ENCODE measurements at regions not wholly inside any gene's neighbourhood (a gene's known extent, or its start where the extent isn't known, plus 50 kb on each side); places are given as distances from the start of the nearest gene placed in this dataset.

DNA sequence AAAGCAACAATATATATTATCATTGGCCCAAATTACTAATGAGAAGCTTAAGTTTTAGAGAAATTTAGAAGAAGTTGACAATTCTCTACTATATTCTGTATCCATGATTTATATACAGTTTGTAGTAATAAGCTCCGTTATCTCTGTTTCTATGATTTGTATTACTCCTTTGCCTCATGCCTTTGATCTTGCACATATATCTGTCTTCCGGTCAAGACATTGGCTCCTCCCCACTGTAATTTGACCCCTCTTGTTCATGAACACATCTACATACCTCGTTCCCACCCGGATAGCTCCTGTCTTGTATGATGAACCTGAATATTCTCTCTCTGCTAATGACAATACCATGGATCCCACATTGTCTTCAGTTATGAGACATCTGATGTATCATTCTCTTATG lies 581.0 kb upstream of the RGS18 start:
- Mint-ChIP-seq H3K27ac (no peak overlapping the region), H3K9me3 (peaks cover 17% of the 10 kb centered on the region), H3K4me1 (ENCODE audit: low read depth) (no peaks in the 10 kb centered on the region), H3K27me3 (ENCODE audit: insufficient read depth) (no peaks in the 10 kb centered on the region), H3K4me3 (no peak overlapping the region), H3K36me3 (ENCODE audit: low read depth) (no peaks in the 10 kb centered on the region)
- no peak for DNase-seq
- TF ChIP-seq, protein P1, sequence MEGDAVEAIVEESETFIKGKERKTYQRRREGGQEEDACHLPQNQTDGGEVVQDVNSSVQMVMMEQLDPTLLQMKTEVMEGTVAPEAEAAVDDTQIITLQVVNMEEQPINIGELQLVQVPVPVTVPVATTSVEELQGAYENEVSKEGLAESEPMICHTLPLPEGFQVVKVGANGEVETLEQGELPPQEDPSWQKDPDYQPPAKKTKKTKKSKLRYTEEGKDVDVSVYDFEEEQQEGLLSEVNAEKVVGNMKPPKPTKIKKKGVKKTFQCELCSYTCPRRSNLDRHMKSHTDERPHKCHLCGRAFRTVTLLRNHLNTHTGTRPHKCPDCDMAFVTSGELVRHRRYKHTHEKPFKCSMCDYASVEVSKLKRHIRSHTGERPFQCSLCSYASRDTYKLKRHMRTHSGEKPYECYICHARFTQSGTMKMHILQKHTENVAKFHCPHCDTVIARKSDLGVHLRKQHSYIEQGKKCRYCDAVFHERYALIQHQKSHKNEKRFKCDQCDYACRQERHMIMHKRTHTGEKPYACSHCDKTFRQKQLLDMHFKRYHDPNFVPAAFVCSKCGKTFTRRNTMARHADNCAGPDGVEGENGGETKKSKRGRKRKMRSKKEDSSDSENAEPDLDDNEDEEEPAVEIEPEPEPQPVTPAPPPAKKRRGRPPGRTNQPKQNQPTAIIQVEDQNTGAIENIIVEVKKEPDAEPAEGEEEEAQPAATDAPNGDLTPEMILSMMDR (IDR thresholded peaks at IDR 0.05), result no peak

DNA sequence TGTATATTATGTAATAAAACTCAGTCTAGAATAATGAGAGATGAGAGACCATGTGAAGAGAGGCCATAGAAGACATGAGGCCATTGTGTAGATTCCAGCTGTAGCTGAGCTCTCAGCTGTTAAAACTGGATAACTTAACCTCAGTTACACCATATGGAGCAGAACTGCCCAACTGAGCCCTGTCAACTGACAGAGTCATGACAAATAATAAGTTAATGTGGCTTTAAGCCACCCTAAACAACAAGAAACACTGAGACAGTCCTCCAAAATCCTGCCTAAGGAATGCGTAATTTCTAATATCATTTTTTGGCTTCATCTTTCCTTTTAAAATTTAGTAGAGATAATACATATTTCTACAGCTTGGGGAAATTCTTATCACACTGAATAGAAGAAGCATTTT lies 580.0 kb upstream of the RGS18 start:
- Mint-ChIP-seq H3K4me1 (ENCODE audit: low read depth) (no peaks in the 10 kb centered on the region), H3K4me3 (no peak overlapping the region), H3K27me3 (ENCODE audit: insufficient read depth) (no peaks in the 10 kb centered on the region), H3K27ac (no peak overlapping the region), H3K9me3 (peaks cover 17% of the 10 kb centered on the region), H3K36me3 (ENCODE audit: low read depth) (no peaks in the 10 kb centered on the region)
- TF ChIP-seq, protein P1 (IDR thresholded peaks at IDR 0.05), result no peak
- no peak for DNase-seq

DNA sequence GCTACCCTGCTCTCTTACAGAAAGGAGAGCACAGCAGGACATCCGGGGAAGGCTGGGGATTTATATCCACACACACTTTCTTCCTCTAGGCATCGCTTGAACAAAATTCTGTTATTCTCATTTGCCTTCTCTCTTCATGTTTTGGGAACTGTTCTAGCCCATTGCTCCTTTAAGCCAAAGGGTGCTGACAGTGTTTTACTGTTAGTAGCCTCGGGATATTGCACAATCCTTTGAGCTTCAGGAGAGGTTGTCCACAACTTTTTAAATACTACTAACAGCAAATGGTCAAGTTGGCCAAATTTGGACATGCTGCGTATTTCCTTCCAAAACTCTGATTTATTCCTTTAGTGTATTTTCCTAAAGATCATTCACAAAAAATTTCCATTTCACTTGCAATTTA lies 579.2 kb upstream of the RGS18 start:
- Mint-ChIP-seq H3K27me3 (ENCODE audit: insufficient read depth) (no peaks in the 10 kb centered on the region), H3K27ac (no peak overlapping the region), H3K4me1 (ENCODE audit: low read depth) (no peaks in the 10 kb centered on the region), H3K9me3 (peaks cover 17% of the 10 kb centered on the region), H3K4me3 (no peak overlapping the region), H3K36me3 (ENCODE audit: low read depth) (no peaks in the 10 kb centered on the region)
- no peak for DNase-seq
- TF ChIP-seq, protein P1 (IDR thresholded peaks at IDR 0.05), result no peak

DNA sequence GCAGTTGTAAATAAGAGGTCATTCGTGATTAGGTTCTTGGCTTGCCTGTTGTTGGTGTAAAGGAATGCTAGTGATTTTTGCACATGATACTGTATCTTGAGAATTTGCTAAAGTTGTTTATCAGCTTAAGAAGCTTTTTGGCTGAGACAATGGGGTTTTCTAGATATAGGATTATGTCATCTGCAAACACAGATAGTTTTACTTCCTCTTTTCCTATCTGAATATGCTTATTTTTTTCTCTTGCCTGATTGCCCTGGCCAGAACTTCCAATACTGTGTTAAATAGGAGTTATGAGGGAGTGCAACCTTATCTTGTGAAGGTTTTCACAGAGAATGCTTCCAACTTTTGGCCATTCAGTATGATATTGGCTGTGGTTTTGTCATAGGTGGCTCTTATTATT lies 576.1 kb upstream of the RGS18 start:
- no peak overlapping the region for H3K4me3 Mint-ChIP-seq
- DNase-seq, result no peak
- TF ChIP-seq, protein P1 (IDR thresholded peaks at IDR 0.05), result no peak
- H3K9me3 Mint-ChIP-seq, result peaks cover 37% of the 10 kb centered on the region
- no peak overlapping the region for H3K27ac Mint-ChIP-seq
- no peaks in the 10 kb centered on the region for H3K27me3 Mint-ChIP-seq (ENCODE audit: insufficient read depth)
- H3K4me1 Mint-ChIP-seq (ENCODE audit: low read depth), result no peaks in the 10 kb centered on the region
- H3K36me3 Mint-ChIP-seq (ENCODE audit: low read depth), result no peaks in the 10 kb centered on the region; the same call in 1 of the 2 replicates

DNA sequence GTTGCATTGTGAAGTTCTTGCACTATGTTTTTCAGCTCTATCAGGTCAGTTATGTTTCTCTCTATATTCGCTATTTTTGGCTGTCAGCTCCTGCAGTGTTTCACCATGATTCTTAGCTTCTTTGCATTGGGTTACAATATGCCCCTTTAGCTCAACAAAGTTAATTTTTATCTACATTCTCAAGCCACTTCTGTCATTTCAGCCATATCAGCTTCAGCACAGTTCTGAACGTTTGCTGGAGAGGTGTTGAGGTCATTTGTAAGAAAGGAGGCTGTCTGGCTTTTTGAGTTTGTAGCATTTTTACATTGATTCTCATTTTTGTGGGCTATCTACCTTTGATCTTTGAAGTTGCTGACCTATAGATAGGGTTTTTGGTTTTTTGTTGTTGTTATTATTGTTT lies 573.2 kb upstream of the RGS18 start:
- Mint-ChIP-seq H3K27me3 (ENCODE audit: insufficient read depth) (no peaks in the 10 kb centered on the region), H3K9me3 (peaks cover 43% of the 10 kb centered on the region), H3K4me1 (ENCODE audit: low read depth) (no peaks in the 10 kb centered on the region), H3K4me3 (no peak overlapping the region), H3K36me3 (ENCODE audit: low read depth) (no peaks in the 10 kb centered on the region; the same call in 1 of the 2 replicates), H3K27ac (no peak overlapping the region)
- DNase-seq, result no peak
- TF ChIP-seq, protein P1 (IDR thresholded peaks at IDR 0.05), result no peak

DNA sequence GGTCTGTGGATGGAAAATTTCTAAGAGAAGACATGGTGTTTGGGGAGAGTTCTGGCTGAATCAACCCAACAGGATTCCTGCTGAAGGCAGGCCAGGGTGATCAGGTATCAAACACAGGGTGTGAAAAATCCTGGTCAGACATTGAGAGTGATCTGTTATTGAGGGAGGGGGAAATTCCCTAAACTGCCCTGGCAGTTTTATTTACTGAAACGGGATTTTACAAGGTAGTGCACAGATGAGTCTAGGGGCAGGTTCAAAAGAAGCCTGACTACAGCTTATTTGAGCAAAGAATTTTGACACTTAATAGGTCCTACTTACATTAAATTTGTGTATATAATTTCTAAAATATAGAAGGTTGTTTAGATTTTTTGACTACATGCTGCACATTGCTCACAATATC lies 569.4 kb upstream of the RGS18 start:
- H3K9me3 Mint-ChIP-seq, result peaks cover 59% of the 10 kb centered on the region
- DNase-seq, result no peak
- H3K4me3 Mint-ChIP-seq, result no peak overlapping the region
- H3K4me1 Mint-ChIP-seq (ENCODE audit: low read depth), result no peaks in the 10 kb centered on the region
- TF ChIP-seq, protein P1 (IDR thresholded peaks at IDR 0.05), result no peak
- H3K36me3 Mint-ChIP-seq (ENCODE audit: low read depth), result no peaks in the 10 kb centered on the region; the same call in 1 of the 2 replicates
- H3K27me3 Mint-ChIP-seq (ENCODE audit: insufficient read depth), result no peaks in the 10 kb centered on the region
- no peak overlapping the region for H3K27ac Mint-ChIP-seq
